ENCODE measurements at regions not wholly inside any gene's neighbourhood (a gene's known extent, or its start where the extent isn't known, plus 50 kb on each side); places are given as distances from the start of the nearest gene placed in this dataset.

- no peak for TF ChIP-seq CTCF (IDR thresholded peaks at IDR 0.05 in 2 of 3, conservative IDR thresholded peaks at IDR 0.05 in 1 of 3; ENCODE audit: insufficient read depth in 2 of 3, low read depth in 1 of 3, low read length in 3 of 3)
- TF ChIP-seq FOXP4 (CRISPR knock-in tag; IDR thresholded peaks at IDR 0.05; ENCODE audit: borderline replicate concordance), result no peak
- no peak for TF ChIP-seq PHF8 (IDR thresholded peaks at IDR 0.05; ENCODE audit: borderline replicate concordance, low read length)
- no peak for TF ChIP-seq SETDB1 (IDR thresholded peaks at IDR 0.05; ENCODE audit: low read length)
- no peak for TF ChIP-seq KAT8 (IDR thresholded peaks at IDR 0.05; ENCODE audit: low read depth)
- TF ChIP-seq PATZ1 (CRISPR knock-in tag; IDR thresholded peaks at IDR 0.05; ENCODE audit: borderline replicate concordance), result no peak
- no peak for TF ChIP-seq HIVEP1 (CRISPR knock-in tag; IDR thresholded peaks at IDR 0.05)
- TF ChIP-seq NRF1 (conservative IDR thresholded peaks at IDR 0.05 in 1 of 2, IDR thresholded peaks at IDR 0.05 in 1 of 2), result no peak
- TF ChIP-seq EZH2 (IDR thresholded peaks at IDR 0.05; ENCODE audit: borderline replicate concordance, low read depth, low read length), result no peak
- TF ChIP-seq POLR2G (IDR thresholded peaks at IDR 0.05; ENCODE audit: low read depth, low read length), result no peak
- no peak for TF ChIP-seq DMBX1 (CRISPR knock-in tag; IDR thresholded peaks at IDR 0.05; ENCODE audit: borderline replicate concordance)
- TF ChIP-seq KDM4B (IDR thresholded peaks at IDR 0.05; ENCODE audit: borderline replicate concordance in 2 of 2, low read depth in 1 of 2), result no peak
- no peak for TF ChIP-seq ARHGAP35 (IDR thresholded peaks at IDR 0.05; ENCODE audit: partially characterized antibody)
- no peak for TF ChIP-seq ZNF518B (CRISPR knock-in tag; IDR thresholded peaks at IDR 0.05)
These were observed 568.0 kb downstream of the TRIB2 start for GRCh38 chr2:13284688-13285087.
